ENCODE measurements at regions not wholly inside any gene's neighbourhood (a gene's known extent, or its start where the extent isn't known, plus 50 kb on each side); places are given as distances from the start of the nearest gene placed in this dataset.

DNA sequence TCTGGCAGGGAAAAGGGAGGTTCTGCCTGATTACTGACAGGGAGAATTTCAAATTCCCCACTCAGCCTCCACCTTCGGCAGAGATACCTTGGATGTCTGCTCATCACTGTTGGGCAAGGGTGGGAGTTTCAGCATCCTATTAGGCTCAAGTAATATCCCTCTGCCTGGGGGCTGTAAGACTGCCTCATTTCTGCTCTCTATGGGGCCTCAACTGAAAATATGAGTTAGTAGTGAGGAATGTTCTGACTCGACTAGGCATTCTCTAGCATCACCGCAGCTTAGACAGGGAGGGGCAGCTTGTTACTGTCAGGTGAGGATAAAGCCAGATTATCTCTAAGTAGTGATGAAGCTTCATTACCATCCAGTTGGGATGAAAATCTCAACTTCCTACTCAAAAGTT, 87.7 kb upstream of the LRP1B start:
- no peak for DNase-seq

DNA sequence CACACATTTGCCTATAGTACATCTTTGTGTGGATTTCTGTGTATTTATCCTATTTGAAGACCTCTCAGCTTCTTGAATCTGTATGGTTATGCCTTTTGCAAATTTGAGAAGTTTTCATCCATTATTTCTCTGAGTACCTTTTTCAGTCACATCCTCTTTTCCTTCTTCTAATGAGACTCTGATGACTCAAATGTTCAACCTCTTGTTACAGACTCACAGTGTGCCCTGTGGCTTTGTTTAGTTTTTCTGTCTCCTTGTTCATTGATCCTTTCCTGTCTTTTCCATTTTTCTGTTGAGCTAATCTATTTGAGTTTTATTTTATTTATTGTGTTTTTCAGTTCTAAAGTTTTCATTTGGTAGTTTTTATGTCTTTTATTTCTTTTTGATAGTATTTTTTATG, 87.0 kb upstream of the LRP1B start:
- DNase-seq: no peak

DNA sequence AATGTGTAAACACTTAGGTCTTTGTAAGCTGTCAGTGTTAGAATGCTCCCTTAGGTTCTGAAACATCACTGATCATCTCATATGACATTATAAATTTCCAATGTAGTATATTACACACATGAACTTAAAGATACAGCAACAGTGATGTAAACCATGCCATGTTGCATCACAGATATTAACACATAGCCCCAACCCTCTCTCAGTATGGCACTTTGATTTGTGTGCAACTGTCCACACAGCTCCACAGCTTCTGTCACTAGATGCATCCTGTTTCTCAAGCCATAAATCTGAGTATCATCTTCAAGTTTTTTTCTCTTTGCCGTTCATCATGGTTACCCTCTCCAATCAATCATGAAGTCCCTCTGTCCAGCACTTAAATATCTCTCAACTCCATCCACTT, 69.2 kb upstream of the LRP1B start:
- DNase-seq: no peak

GRCh38 chr2:142199073-142199472, 68.3 kb upstream of the LRP1B start:
- no peak for DNase-seq

GRCh38 chr2:142190805-142191204, 60.0 kb upstream of the LRP1B start:
- DNase-seq: no peak

- no peak for DNase-seq
These were observed 58.7 kb upstream of the LRP1B start for GRCh38 chr2:142189501-142189900.

- no peak for DNase-seq
These were observed 57.7 kb upstream of the LRP1B start for GRCh38 chr2:142188562-142188961.

- DNase-seq: no peak
These were observed 50.2 kb upstream of the LRP1B start for GRCh38 chr2:142180820-142181533.

Measured in NCI-H1105 treated with DMSO at 0.1 percent for 48 hours (cell line).